H9 (cell line): ENCODE measurements at regions not wholly inside any gene's neighbourhood (a gene's known extent, or its start where the extent isn't known, plus 50 kb on each side); places are given as distances from the start of the nearest gene placed in this dataset.

Experiments used
- DNase-seq: peaks from one replicate; pipeline ENCODE4 v3.0.0-alpha.2; 2017
- H2AFZ ChIP-seq: one replicate; pipeline ENCODE4 v1.6.1; 2013; ENCODE audit warnings: mild to moderate bottlenecking, low read length, control low read depth, moderate library complexity
- H2AK5ac ChIP-seq: 2 replicates; pipeline ENCODE4 v1.6.1; 2013; ENCODE audit warnings: low read length, control low read depth, mixed read lengths; ENCODE audit not compliant: insufficient read length
- H2BK120ac ChIP-seq: one replicate; pipeline ENCODE4 v1.6.1; 2013; ENCODE audit warnings: low read depth, mild to moderate bottlenecking, low read length, control low read depth, inconsistent platforms; ENCODE audit not compliant: poor library complexity, severe bottlenecking
- H2BK12ac ChIP-seq: 2 replicates; pipeline ENCODE4 v1.6.1; 2013; ENCODE audit warnings: low read length, control low read depth, mixed read lengths, low read depth; ENCODE audit not compliant: insufficient read length
- H2BK15ac ChIP-seq: 2 replicates; pipeline ENCODE4 v1.6.1; 2013; ENCODE audit warnings: low read depth, low read length, control low read depth
- H2BK20ac ChIP-seq: one replicate; pipeline ENCODE4 v1.6.1; 2013; ENCODE audit warnings: low read depth, mild to moderate bottlenecking, low read length, control low read depth, inconsistent platforms; ENCODE audit not compliant: poor library complexity, severe bottlenecking
- H2BK5ac ChIP-seq: 2 replicates; pipeline ENCODE4 v1.6.1; 2013; ENCODE audit warnings: low read length, control low read depth, mixed read lengths; ENCODE audit not compliant: insufficient read length
- H3K14ac ChIP-seq: 2 replicates; pipeline ENCODE4 v1.6.1; 2013; ENCODE audit warnings: low read length, control low read depth; ENCODE audit not compliant: insufficient read depth
- H3K18ac ChIP-seq: 2 replicates; pipeline ENCODE4 v1.6.1; 2013; ENCODE audit warnings: low read depth, mild to moderate bottlenecking, mixed read lengths, low read length, control low read depth; ENCODE audit not compliant: insufficient read length
- H3K23ac ChIP-seq: 2 replicates; pipeline ENCODE4 v1.6.1; 2013; ENCODE audit warnings: low read length, control low read depth, mixed read lengths, low read depth; ENCODE audit not compliant: insufficient read length
- H3K23me2 ChIP-seq: 2 replicates; pipeline ENCODE4 v1.6.1; 2013; ENCODE audit warnings: low read depth, mild to moderate bottlenecking, mixed read lengths, low read length, control low read depth; ENCODE audit not compliant: insufficient read length, poor library complexity, severe bottlenecking
- H3K27ac ChIP-seq: 2 replicates; pipeline ENCODE4 v1.5.1; 2013; ENCODE audit warnings: low read length, control low read depth, mixed read lengths, low read depth; ENCODE audit not compliant: insufficient read length
- H3K27me3 ChIP-seq: 2 replicates; pipeline ENCODE4 v1.6.1; 2013; ENCODE audit warnings: low read length, control low read depth, inconsistent platforms; ENCODE audit not compliant: insufficient read depth
- H3K4ac ChIP-seq: 2 replicates; pipeline ENCODE4 v1.6.1; 2013; ENCODE audit warnings: low read depth, mild to moderate bottlenecking, control low read depth, inconsistent platforms, low read length, moderate library complexity
- H3K4me1 ChIP-seq: 2 replicates; pipeline ENCODE4 v1.6.1; 2013; ENCODE audit warnings: low read length, control low read depth, inconsistent platforms; ENCODE audit not compliant: insufficient read depth
- H3K4me2 ChIP-seq: 2 replicates; pipeline ENCODE4 v1.6.1; 2013; ENCODE audit warnings: low read length, control low read depth, mixed read lengths; ENCODE audit not compliant: insufficient read length, insufficient read depth
- H3K56ac ChIP-seq: 2 replicates; pipeline ENCODE4 v1.6.1; 2013; ENCODE audit warnings: low read depth, mild to moderate bottlenecking, mixed read lengths, low read length, control low read depth; ENCODE audit not compliant: insufficient read length
- H3K79me1 ChIP-seq: 2 replicates; pipeline ENCODE4 v1.6.1; 2013; ENCODE audit warnings: low read depth, mild to moderate bottlenecking, moderate library complexity, low read length, control low read depth, inconsistent platforms; ENCODE audit not compliant: insufficient read depth, poor library complexity, severe bottlenecking
- H3K79me2 ChIP-seq: 2 replicates; pipeline ENCODE4 v1.6.1; 2013; ENCODE audit warnings: low read length, control low read depth, inconsistent platforms; ENCODE audit not compliant: insufficient read depth
- H3K9ac ChIP-seq: 2 replicates; pipeline ENCODE4 v1.6.1; 2013; ENCODE audit warnings: low read length, control low read depth, mixed read lengths; ENCODE audit not compliant: insufficient read length; ENCODE audit errors: extremely low read depth
- H3K9me3 ChIP-seq: one replicate; pipeline ENCODE4 v1.6.1; 2013; ENCODE audit warnings: low read depth, low read length, inconsistent platforms; ENCODE audit not compliant: control insufficient read depth
- H3T11ph ChIP-seq: one replicate; pipeline ENCODE4 v1.6.1; 2013; ENCODE audit warnings: mild to moderate bottlenecking, low read length, control low read depth, inconsistent platforms
- H4K20me1 ChIP-seq: one replicate; pipeline ENCODE4 v1.6.1; 2013; ENCODE audit not compliant: control insufficient read depth, insufficient read length, insufficient read depth
- H4K5ac ChIP-seq: 2 replicates; pipeline ENCODE4 v1.6.1; 2013; ENCODE audit warnings: low read depth, mild to moderate bottlenecking, mixed read lengths, low read length, control low read depth; ENCODE audit not compliant: insufficient read length
- H4K8ac ChIP-seq: replicated peaks from 2 replicates; pipeline ENCODE4 v1.6.1; 2013; ENCODE audit warnings: low read length, control low read depth, mixed read lengths, low read depth; ENCODE audit not compliant: insufficient read length
- H4K91ac ChIP-seq: 2 replicates; pipeline ENCODE4 v1.6.1; 2013; ENCODE audit warnings: low read depth, mild to moderate bottlenecking, moderate library complexity, mixed read lengths, low read length, control low read depth; ENCODE audit not compliant: insufficient read length
- H3K27ac Mint-ChIP-seq, 3 experiments: 2 replicates in 2 of 3; 3 replicates in 1 of 3; pipeline ENCODE4 v1.8.0; 2020 to 2021; ENCODE audit warnings: mixed read lengths in 3 of 3, mild to moderate bottlenecking in 1 of 3, moderate library complexity in 1 of 3
- H3K27me3 Mint-ChIP-seq: 2 replicates; pipeline ENCODE4 v1.8.0; 2021; ENCODE audit warnings: low read depth, mild to moderate bottlenecking, moderate library complexity, mixed read lengths
- H3K36me3 Mint-ChIP-seq, 3 experiments: 2 replicates in 2 of 3; 3 replicates in 1 of 3; pipeline ENCODE4 v1.8.0; 2020 to 2021; ENCODE audit warnings: low read depth in 3 of 3, mixed read lengths in 3 of 3; ENCODE audit not compliant: insufficient read depth in 1 of 3
- H3K4me1 Mint-ChIP-seq, 2 experiments: 2 replicates each; pipeline ENCODE4 v1.8.0; 2020; ENCODE audit warnings: mixed read lengths in 2 of 2
- H3K4me3 Mint-ChIP-seq, 2 experiments: 2 replicates in 1 of 2; 3 replicates in 1 of 2; pipeline ENCODE4 v1.8.0; 2020 to 2021; ENCODE audit warnings: mild to moderate bottlenecking in 2 of 2, mixed read lengths in 2 of 2, moderate library complexity in 1 of 2
- H3K9me3 Mint-ChIP-seq, 2 experiments: 2 replicates in 1 of 2; 3 replicates in 1 of 2; pipeline ENCODE4 v1.8.0; 2020; ENCODE audit warnings: mild to moderate bottlenecking in 2 of 2, mixed read lengths in 2 of 2, moderate library complexity in 1 of 2
- CTCF ChIP-seq: fragments of 200-600 bp; sonication (generic); conservative IDR thresholded peaks from 3 replicates; pipeline ENCODE4 v1.8.0; 2021; ENCODE audit warnings: antibody characterized with exemption, mild to moderate bottlenecking
- WGBS: extraction: QIAGEN DNeasy Blood & Tissue Kit; methylation state at CpG from one replicate; pipeline ENCODE4 v1.1.7; 2013; ENCODE audit warnings: missing lambda C conversion rate, low lambda C conversion rate, mixed read lengths; ENCODE audit not compliant: insufficient read length; ENCODE audit errors: extremely low coverage; 5-methylcytosine and 5-hydroxymethylcytosine counted together

- H3K27ac Mint-ChIP-seq: no peak overlapping the region; a peak in 1 of 7 replicates
- H3K27me3 Mint-ChIP-seq: peaks cover 9% of the 10 kb centered on the region
- H3K36me3 Mint-ChIP-seq: no peaks in the 10 kb centered on the region
- Histone ChIP-seq H3K27me3 (no peaks in the 10 kb centered on the region), H4K5ac (no peak overlapping the region), H2BK20ac (no peak overlapping the region), H3K4me1 (no peaks in the 10 kb centered on the region), H3K9me3 (no peaks in the 10 kb centered on the region), H3K4me2 (no peak overlapping the region), H2AFZ (no peak overlapping the region), H2AK5ac (no peak overlapping the region), H2BK120ac (no peak overlapping the region), H3K23me2 (no peaks in the 10 kb centered on the region), H3K14ac (no peak overlapping the region), H3K56ac (no peak overlapping the region), H3K27ac (no peak overlapping the region), H2BK5ac (no peak overlapping the region), H3T11ph (no peak overlapping the region), H3K23ac (no peak overlapping the region), H3K79me2 (no peaks in the 10 kb centered on the region), H4K20me1 (no peaks in the 10 kb centered on the region), H4K91ac (no peak overlapping the region), H2BK15ac (no peak overlapping the region), H3K18ac (no peak overlapping the region), H4K8ac (no peak overlapping the region), H2BK12ac (no peak overlapping the region), H3K9ac (no peak overlapping the region), H3K4ac (no peak overlapping the region), H3K79me1 (no peaks in the 10 kb centered on the region)
- no peak for TF ChIP-seq CTCF
- DNase-seq: no peak
- no peaks in the 10 kb centered on the region; a peak in 2 of 5 replicates for H3K9me3 Mint-ChIP-seq
- WGBS: no CpG with 5 or more reads among the region's 9 CpGs
- H3K4me1 Mint-ChIP-seq: peaks cover 11 to 26% of the 10 kb centered on the region in 2 experiments
- no peak overlapping the region for H3K4me3 Mint-ChIP-seq
These were observed 80.2 kb downstream of the RIPK4 start for GRCh38 chr21:41686664-41687063.
